Kidney epithelial cell (primary cell): ENCODE measurements at regions not wholly inside any gene's neighbourhood (a gene's known extent, or its start where the extent isn't known, plus 50 kb on each side); places are given as distances from the start of the nearest gene placed in this dataset.

Experiments
- DNase-seq: peaks from one replicate; pipeline ENCODE4 v3.0.0-alpha.2; 2010; ENCODE audit warnings: low read depth
- H3K27me3 ChIP-seq: 2 replicates; pipeline ENCODE4 v1.6.0; 2011; ENCODE audit warnings: low read length; ENCODE audit not compliant: control insufficient read depth, insufficient read depth
- H3K36me3 ChIP-seq: 2 replicates; pipeline ENCODE4 v1.5.1; 2011; ENCODE audit warnings: low read length; ENCODE audit not compliant: control insufficient read depth, insufficient read depth
- H3K4me3 ChIP-seq: 2 replicates; pipeline ENCODE4 v1.5.1; 2011; ENCODE audit warnings: low read depth, mild to moderate bottlenecking, control low read depth, low read length
- CTCF ChIP-seq: IDR thresholded peaks from 2 replicates; pipeline ENCODE4 v1.5.1; 2011; ENCODE audit warnings: mild to moderate bottlenecking, moderate library complexity, low read length, control low read depth, inconsistent platforms; ENCODE audit not compliant: insufficient read depth, poor library complexity, severe bottlenecking

- H3K36me3 ChIP-seq = no peaks in the 10 kb centered on the region
- H3K27me3 ChIP-seq = no peaks in the 10 kb centered on the region
- DNase-seq = no peak
- no peak for TF ChIP-seq CTCF
- no peak overlapping the region for H3K4me3 ChIP-seq
These were observed 80.9 kb upstream of the SRSF6 start for GRCh38 chr20:43376831-43377230.

- Histone ChIP-seq H3K4me3 (no peak overlapping the region), H3K27me3 (no peaks in the 10 kb centered on the region), H3K36me3 (no peaks in the 10 kb centered on the region)
- TF ChIP-seq CTCF = no peak
- no peak for DNase-seq
These were observed 82.1 kb upstream of the SRSF6 start for GRCh38 chr20:43375591-43375990.

GRCh38 chr20:43372051-43372450 lies 85.6 kb upstream of the SRSF6 start:
- no peak for TF ChIP-seq CTCF
- no peak for DNase-seq
- H3K27me3 ChIP-seq = no peaks in the 10 kb centered on the region
- H3K4me3 ChIP-seq = no peak overlapping the region
- no peaks in the 10 kb centered on the region for H3K36me3 ChIP-seq

DNA sequence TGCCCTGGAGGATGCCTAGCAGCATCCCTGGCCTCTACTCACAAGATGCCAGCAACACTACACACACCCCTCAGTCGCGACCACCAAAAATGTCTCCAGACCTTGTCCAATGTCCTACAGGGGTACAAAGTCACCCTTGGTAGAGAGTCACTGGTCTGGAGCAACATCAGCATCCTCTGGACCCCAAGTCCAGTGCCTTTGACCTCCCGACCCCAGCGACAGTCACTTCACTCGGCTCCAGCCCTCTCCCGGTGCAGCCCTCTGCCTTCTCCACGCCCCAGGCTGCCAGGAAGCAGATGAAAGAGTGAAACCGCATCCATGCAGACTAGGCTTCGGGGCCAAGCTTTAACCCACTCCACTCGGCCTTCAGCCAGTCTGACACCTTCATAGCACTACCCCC lies 92.0 kb upstream of the SRSF6 start:
- Histone ChIP-seq H3K4me3 (no peak overlapping the region), H3K36me3 (no peaks in the 10 kb centered on the region), H3K27me3 (no peaks in the 10 kb centered on the region)
- DNase-seq = no peak
- TF ChIP-seq CTCF = no peak

- Histone ChIP-seq H3K4me3 (no peak overlapping the region), H3K27me3 (no peaks in the 10 kb centered on the region), H3K36me3 (no peaks in the 10 kb centered on the region)
- TF ChIP-seq CTCF = no peak
- no peak for DNase-seq
These were observed 93.7 kb upstream of the SRSF6 start for GRCh38 chr20:43364001-43364400.

DNA sequence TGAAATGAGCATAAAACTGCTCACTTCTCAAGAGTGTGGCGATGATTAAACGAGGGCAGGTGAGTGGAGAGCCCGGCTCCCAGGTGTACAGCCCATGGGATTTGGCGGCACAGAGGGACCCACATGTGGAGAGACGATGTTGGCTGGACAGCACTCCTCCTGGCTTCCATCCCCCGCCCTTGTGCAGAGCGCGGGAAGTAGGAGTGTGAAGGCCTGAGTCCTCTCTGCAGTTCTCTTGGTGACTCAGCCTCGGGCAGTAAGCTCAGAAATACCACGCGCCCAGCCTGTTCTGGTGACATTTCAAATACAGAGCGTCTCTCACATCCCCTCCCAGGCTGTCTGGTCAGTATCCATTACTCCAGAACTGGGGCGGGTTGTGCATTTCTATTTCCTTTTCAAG lies 94.2 kb upstream of the SRSF6 start:
- no peaks in the 10 kb centered on the region for H3K27me3 ChIP-seq
- no peak for DNase-seq
- H3K36me3 ChIP-seq = no peaks in the 10 kb centered on the region
- no peak overlapping the region for H3K4me3 ChIP-seq
- TF ChIP-seq CTCF = no peak
